ENCODE measurements at regions not wholly inside any gene's neighbourhood (a gene's known extent, or its start where the extent isn't known, plus 50 kb on each side); places are given as distances from the start of the nearest gene placed in this dataset.

GRCh38 chr13:30559274-30559673 lies 58.4 kb upstream of the USPL1 start:
- TF ChIP-seq POLR2A (IDR thresholded peaks at IDR 0.05; ENCODE audit: low read depth, low read length) (no peak), TAF1 (IDR thresholded peaks at IDR 0.05; ENCODE audit: borderline replicate concordance, low read depth, low read length) (no peak), POLR2AphosphoS5 (IDR thresholded peaks at IDR 0.05; ENCODE audit: low read depth, low read length) (no peak)

Measured in GM12892 (cell line).